GM12878 (cell line): ENCODE measurements at regions not wholly inside any gene's neighbourhood (a gene's known extent, or its start where the extent isn't known, plus 50 kb on each side); places are given as distances from the start of the nearest gene placed in this dataset.

ENCODE experiments used
- ATAC-seq: fragments of 200-7000 bp; cut with Tn5 transposase; 3 replicates; pipeline ENCODE4 v1.9.1; 2020; ENCODE audit warnings: mild to moderate bottlenecking, moderate library complexity
- BruUV-seq: library from RNA; stranded (reverse); fragments of 400-500 nt; replicated peaks from 2 replicates; lab custom pipeline; 2021; lab: Mats Ljungman, UMichigan
- CTCF ChIA-PET: fragments of 300-600 bp; sonication (Branson Sonifier 250); formaldehyde crosslinking; extraction: SDS; loops from one replicate; lab custom pipeline; 2021; ENCODE audit warnings: inconsistent platforms; lab: Yijun Ruan, JAX
- POLR2A ChIA-PET: fragments of 350-600 bp; formaldehyde crosslinking; extraction: SDS; loops from one replicate; lab custom pipeline; 2021; ENCODE audit warnings: inconsistent platforms; lab: Charles Lee
- RAD21 ChIA-PET: fragments of 300-600 bp; sonication (Branson Sonifier 250); formaldehyde crosslinking; loops from one replicate; lab custom pipeline; 2023; ENCODE audit warnings: antibody characterized with exemption; ENCODE audit not compliant: unreplicated experiment; lab: Charles Lee
- SMC1A ChIA-PET: fragments of 300-600 bp; sonication (Branson Sonifier 250); formaldehyde crosslinking; loops from one replicate; lab custom pipeline; 2023; ENCODE audit not compliant: unreplicated experiment, uncharacterized antibody; lab: Charles Lee
- DNase-seq: peaks from one replicate; pipeline ENCODE4 v3.0.0-alpha.2; 2011; ENCODE audit warnings: low read depth, low spot score
- FAIRE-seq: peaks from 3 replicates; lab custom pipeline; 2011; peaks lifted over from hg19 to GRCh38; lab: Jason Lieb, UNC
- H2AFZ ChIP-seq: 2 replicates; pipeline ENCODE4 v1.6.0; 2011; ENCODE audit warnings: low read depth, low read length, control low read depth; ENCODE audit not compliant: control insufficient read depth
- H3K27ac ChIP-seq: 2 replicates; pipeline ENCODE4 v1.5.1; 2011; ENCODE audit warnings: control low read depth; ENCODE audit not compliant: control insufficient read depth, insufficient read depth
- H3K27me3 ChIP-seq, 2 experiments: replicated peaks in 1 of 2; 2 replicates each; pipeline versions ENCODE4 v1.6.0 to v1.6.1; 2011; ENCODE audit warnings: low read length in 1 of 2; ENCODE audit not compliant: control insufficient read depth in 2 of 2, insufficient read depth in 2 of 2
- H3K36me3 ChIP-seq, 2 experiments: 2 replicates each; pipeline ENCODE4 v1.5.1; 2011; ENCODE audit warnings: low read length in 1 of 2; ENCODE audit not compliant: control insufficient read depth in 2 of 2, insufficient read depth in 2 of 2
- H3K4me1 ChIP-seq: 2 replicates; pipeline ENCODE4 v1.6.1; 2011; ENCODE audit warnings: mild to moderate bottlenecking, low read length, moderate library complexity, mixed read lengths; ENCODE audit not compliant: control insufficient read depth, insufficient read depth
- H3K4me2 ChIP-seq: 2 replicates; pipeline ENCODE4 v1.6.0; 2011; ENCODE audit warnings: control low read depth; ENCODE audit not compliant: control insufficient read depth, insufficient read depth
- H3K4me3 ChIP-seq: fragments of 200-600 bp; sonication (generic); 2 replicates; pipeline ENCODE4 v1.5.1; 2016
- H3K79me2 ChIP-seq: 2 replicates; pipeline ENCODE4 v1.6.0; 2011; ENCODE audit warnings: low read length; ENCODE audit not compliant: control insufficient read depth, insufficient read depth
- H3K9ac ChIP-seq: 2 replicates; pipeline ENCODE4 v1.8.0; 2011; ENCODE audit warnings: low read length, control low read depth, mixed read lengths; ENCODE audit not compliant: control insufficient read depth, insufficient read depth
- H3K9me3 ChIP-seq: replicated peaks from 3 replicates; pipeline ENCODE4 v1.5.1; 2011; ENCODE audit warnings: mild to moderate bottlenecking, low read length; ENCODE audit not compliant: control insufficient read depth, insufficient read depth
- H4K20me1 ChIP-seq: 2 replicates; pipeline ENCODE4 v1.6.0; 2011; ENCODE audit not compliant: control insufficient read depth, insufficient read depth
- NFYA ChIP-seq: IDR thresholded peaks from 2 replicates; pipeline ENCODE4 v1.6.1; 2011; ENCODE audit warnings: low read depth, mild to moderate bottlenecking, low read length, improper control_type of control experiment, borderline replicate concordance
- PAX8 ChIP-seq: fragments of 450-650 bp; IDR thresholded peaks from 2 replicates; pipeline ENCODE4 v1.6.1; 2017; ENCODE audit warnings: mild to moderate bottlenecking, moderate library complexity
- RAD51 ChIP-seq: fragments of 450-650 bp; IDR thresholded peaks from 2 replicates; pipeline ENCODE4 v1.6.1; 2016; ENCODE audit warnings: moderate library complexity, mild to moderate bottlenecking, inconsistent platforms
- RELB ChIP-seq: fragments of 450-650 bp; IDR thresholded peaks from 2 replicates; pipeline ENCODE4 v1.6.1; 2017; ENCODE audit warnings: low read depth, mild to moderate bottlenecking, moderate library complexity
- SKIL ChIP-seq: fragments of 450-650 bp; IDR thresholded peaks from 2 replicates; pipeline ENCODE4 v1.6.1; 2017; ENCODE audit warnings: mild to moderate bottlenecking, low read depth, inconsistent platforms; ENCODE audit not compliant: poor library complexity, severe bottlenecking
- STAT1 ChIP-seq: fragments of 450-650 bp; conservative IDR thresholded peaks from 2 replicates; pipeline ENCODE4 v1.6.1; 2014; ENCODE audit warnings: antibody characterized with exemption, mild to moderate bottlenecking
- WGBS: methylation state at CpG from one replicate; pipeline ENCODE4 v1.1.6; 2016; ENCODE audit warnings: low lambda C conversion rate; ENCODE audit not compliant: insufficient replicate concordance, insufficient coverage; ENCODE audit errors: missing lambda C conversion rate; 5-methylcytosine and 5-hydroxymethylcytosine counted together
- in situ Hi-C: fragments of 300-500 bp; cut with MboI; formaldehyde crosslinking; loops from 9 replicates; pipeline ENCODE4 v1.14.3; 2018; ENCODE audit warnings: mixed read lengths
- intact Hi-C: fragments of 100-400 bp; cut with micrococcal nuclease; formaldehyde crosslinking; loops from one replicate; pipeline ENCODE4 v1.14.2; 2022; ENCODE audit not compliant: unreplicated experiment

GRCh38 chr3:89698208-89698830, 590.9 kb downstream of the EPHA3 start:
- Histone ChIP-seq H3K9me3 (no peaks in the 10 kb centered on the region), H3K9ac (no peak overlapping the region), H3K4me2 (no peak overlapping the region), H3K79me2 (no peaks in the 10 kb centered on the region), H4K20me1 (no peaks in the 10 kb centered on the region), H2AFZ (no peak overlapping the region), H3K36me3 (no peaks in the 10 kb centered on the region), H3K4me3 (no peak overlapping the region), H3K27ac (no peak overlapping the region), H3K4me1 (no peaks in the 10 kb centered on the region), H3K27me3 (no peaks in the 10 kb centered on the region)
- RAD21 ChIA-PET, result interaction anchor here (1.1 to 1.4 kb wide), 2 partner anchors 144 to 393 kb away, joined by 4 to 9 read pairs; no protein-coding TSS in a partner anchor
- CTCF ChIA-PET, result interaction anchor here (0.6 to 1.3 kb wide), 5 partner anchors 15 to 393 kb away, joined by 3 to 5 read pairs (median 3); no protein-coding TSS in a partner anchor
- POLR2A ChIA-PET, result interaction anchor here (0.6 kb wide), 1 partner anchor 8 kb away, joined by 3 read pairs; no protein-coding TSS in a partner anchor
- intact Hi-C loops, result no loop called here
- ATAC-seq (peak; percentile 87), DNase-seq (no peak)
- in situ Hi-C loops, result no loop called here
- 0% methylated on average over 3 of the region's 3 CpGs for WGBS
- TF ChIP-seq PAX8 (no peak), SKIL (no peak), RELB (0 out of 2 replicates have a peak, but pooled peaks have one; percentile 27), STAT1 (no peak), RAD51 (0 out of 2 replicates have a peak, but pooled peaks have one; percentile 30), NFYA (no peak)
- TF ChIP-seq, all 136 proteins: peak for 2
- no peak for FAIRE-seq
- no TSS peak for BruUV-seq
- SMC1A ChIA-PET, result interaction anchor here (0.8 to 4.5 kb wide), 7 partner anchors 15 to 441 kb away, joined by 3 to 13 read pairs (median 6); no protein-coding TSS in a partner anchor
